Stimulated activated CD4-positive, alpha-beta T cell treated with anti-CD3 and anti-CD28 coated beads, Interleukin-15, amount 100 ng/mL, for 48 hours (primary cell): ENCODE measurements at regions not wholly inside any gene's neighbourhood (a gene's known extent, or its start where the extent isn't known, plus 50 kb on each side); places are given as distances from the start of the nearest gene placed in this dataset.

Experiments used
- DNase-seq, 2 donors: peaks; one replicate each; pipeline ENCODE4 v3.0.0-alpha.2; 2020; ENCODE audit warnings: low read depth in 2 of 2

DNA sequence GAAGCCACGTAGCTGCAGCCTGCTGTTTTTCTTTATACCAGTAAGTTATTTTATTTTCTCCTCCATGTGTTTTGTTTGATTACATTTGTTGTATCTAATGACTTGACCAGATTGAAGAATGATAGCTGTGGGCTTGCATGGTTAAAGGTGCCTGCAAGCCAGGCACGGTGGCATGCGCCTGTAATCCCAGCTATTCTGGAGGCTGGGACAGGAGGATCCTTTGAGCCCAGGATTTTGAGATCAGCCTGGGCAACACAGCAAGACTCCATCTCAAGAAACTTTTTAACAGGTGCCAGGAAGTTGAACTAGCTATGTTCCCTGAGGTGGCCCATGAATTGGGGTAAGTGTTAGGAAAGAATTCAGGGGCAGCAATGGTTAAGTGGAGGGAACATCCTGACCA is 179.4 kb downstream of the IRS1 start:
- DNase-seq = no peak

DNA sequence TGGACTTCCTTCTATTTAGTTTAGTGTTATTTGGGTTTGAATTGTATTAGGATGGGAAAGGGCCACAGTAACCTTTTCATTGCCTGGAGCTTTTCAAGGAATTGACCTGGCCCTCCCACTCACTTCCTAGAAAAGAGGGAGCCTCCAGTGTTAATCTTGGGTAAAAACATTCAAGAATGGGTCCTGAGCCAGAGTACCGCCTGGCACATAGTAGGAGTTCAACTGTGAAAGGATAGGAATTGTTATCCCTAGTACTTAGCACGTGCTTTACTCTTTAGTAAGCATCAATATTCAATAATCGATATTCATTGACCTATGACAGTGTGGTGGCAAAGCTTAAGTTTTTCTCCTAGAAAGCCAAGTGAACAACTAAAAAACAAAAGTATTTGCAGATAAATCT is 179.9 kb downstream of the IRS1 start:
- DNase-seq = no peak

DNA sequence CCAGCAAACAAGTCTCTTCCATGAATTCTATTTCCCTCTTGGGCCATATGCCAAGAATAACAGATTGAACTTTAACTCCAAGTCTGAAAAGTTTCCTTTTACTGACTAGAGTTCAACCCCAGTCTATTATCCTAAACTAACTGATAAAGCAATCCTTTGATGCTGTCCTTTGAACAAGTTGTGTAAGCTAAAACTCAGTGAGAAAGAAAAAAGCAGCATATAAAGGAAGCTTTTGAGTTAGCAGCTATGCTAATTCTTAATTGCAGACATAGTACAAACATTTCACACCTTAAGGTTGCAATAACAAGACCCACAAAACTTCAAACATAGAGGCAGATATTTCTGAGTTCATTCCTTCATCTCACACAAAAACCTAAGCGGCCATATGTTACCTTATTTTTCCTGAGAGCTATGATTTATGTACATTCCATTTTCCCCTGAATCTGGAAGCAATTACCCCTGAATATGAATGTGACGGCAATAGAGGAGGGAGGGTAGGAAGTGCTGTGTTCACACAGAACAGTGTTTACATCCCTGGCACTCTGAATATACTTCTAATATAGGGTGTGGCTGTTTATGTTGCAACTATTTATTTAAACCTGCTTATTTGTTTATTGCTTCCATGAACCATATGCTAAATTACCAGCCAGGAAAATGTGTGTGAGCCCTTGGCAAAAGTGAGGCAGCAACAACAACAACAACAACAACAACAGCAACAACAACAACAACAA is 180.6 kb downstream of the IRS1 start:
- no peak for DNase-seq

DNA sequence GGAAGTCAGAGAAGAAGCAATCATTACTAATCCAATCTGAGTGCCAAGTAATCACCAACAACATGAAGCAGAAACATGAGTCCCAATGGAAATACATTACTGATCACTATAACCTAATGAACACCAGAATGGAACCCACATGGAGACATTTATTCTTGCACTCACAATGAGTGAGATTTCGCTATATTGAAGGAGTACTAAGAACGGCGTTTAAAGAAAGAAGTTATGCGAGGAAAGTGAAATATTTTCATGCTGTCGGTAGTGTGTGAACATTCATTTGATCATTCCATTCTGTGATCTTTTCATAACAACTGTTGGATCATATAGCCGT is 181.1 kb downstream of the IRS1 start:
- DNase-seq = no peak

DNA sequence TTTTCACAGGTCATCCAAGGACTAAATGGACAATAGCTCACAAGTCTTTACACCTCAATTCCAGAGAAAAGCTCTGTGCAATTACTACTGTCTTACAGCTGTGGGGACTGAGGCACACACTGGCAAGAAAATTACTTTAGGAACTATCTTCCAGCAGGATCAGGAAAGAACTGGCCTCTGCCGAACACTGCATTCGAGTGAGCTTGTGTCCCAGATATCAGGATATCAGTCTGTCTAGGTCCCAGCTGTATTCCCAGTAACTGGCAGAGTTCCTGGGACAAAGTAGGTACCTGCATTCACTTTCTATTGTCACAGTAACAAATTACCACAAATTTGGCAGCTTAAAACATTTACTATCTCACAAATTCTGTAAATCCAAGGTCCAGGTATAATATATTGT is 183.7 kb downstream of the IRS1 start:
- DNase-seq = no peak

DNA sequence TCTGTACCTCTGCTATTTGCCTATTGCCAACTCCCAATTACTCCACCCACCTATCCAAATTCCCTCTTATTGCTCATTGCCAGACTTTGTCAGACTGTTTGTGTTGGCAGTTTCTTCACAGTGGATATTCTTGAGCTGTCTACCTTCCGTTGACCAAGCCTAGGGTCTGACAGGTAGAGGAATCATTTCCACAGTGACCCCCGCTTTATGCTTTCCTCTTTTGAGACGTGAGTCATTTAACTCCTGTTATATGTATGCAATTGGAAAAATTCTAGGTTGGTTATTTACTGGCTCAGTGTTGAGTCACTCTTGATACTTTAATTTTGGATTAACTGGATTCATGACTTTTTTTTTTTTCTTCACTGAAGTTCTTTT is 187.7 kb downstream of the IRS1 start:
- DNase-seq = no peak

DNA sequence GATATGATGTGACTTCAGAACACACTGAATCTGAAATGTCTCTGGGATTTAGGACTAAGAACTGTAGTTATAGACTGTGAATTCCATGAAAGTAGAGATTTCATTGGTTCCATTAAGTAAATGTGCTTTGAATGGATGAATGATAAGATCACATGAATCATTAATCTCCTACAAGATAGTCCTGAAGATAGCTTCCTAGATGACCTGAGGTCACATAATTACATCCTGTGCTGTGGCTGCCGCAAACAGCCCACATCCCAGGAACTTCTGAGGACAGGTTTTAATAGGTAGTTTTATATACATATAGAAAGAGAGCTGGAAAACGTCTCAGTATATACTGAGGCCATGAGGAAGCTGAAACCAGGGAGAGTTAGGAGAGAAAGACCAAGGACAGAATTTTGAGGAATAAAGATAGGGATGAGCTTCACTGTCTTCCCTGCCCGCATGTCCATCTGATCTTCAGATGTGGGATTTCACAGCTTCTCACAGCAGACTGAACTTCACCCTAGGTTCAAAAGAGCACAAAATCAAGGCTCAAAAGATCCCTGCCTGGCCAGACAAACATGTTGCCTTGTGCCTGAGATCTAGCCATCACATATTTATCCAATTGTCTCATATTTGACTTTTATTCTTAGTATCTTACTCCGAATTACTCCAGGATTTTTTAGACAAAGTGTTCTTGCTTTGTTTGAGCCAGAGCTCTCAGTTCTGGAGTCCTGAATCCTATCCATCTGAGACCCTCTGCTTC is 188.2 kb downstream of the IRS1 start:
- no peak for DNase-seq

DNA sequence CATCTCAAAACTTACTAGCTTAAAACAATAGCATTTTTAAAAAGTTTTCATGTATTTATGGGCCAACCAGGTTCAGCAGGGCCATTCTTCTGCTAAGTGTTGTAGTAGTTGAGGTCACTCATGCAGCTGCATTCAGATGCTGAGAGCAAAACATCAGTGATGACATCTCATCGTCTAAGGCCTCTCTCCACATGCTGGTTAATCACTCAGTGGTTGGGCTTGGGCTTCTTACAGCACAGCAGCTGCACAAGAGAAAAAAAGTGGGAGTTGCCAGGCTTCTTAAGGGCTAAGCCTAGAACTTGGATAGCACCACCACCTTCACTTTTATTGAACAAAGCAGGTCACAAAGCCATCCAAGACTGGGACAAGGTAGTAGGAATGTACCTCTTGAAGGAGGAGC is 190.3 kb downstream of the IRS1 start:
- no peak for DNase-seq

DNA sequence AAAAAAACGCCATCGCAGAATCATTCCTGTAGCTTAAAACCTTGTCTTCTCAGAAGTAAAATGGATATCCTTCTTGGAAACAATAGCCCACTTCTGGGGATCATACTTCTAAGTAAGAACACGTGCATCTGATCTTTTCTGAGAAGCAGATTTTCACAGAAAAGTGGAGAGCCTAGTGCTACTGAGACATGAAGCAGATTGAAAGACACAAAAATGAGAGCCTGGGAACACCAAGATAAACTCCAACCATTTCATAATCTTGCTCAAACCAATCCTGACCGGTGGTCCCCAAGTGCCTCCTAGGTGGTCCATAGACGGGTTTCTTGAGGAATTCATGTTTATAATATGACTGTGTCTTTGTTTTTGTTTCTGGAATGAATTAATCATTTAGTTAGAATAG is 191.2 kb downstream of the IRS1 start:
- no peak for DNase-seq

DNA sequence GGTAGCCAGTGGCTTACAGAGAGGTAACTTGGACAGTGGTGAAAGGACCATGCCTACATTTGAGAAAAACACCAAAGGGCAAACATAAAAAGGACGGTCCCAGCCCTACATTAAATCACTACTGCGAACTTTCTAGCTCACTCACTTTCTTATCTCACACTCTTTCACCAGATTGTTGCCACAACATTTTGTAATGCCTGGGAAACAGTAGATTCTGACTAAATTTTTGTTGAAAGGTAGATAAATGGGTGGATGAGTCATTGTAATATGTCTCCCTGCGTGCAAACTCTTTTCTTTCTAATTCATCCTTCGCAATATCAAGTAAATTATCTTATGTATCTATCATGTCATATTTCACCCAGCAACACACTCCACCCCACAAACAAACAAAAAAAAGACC is 192.2 kb downstream of the IRS1 start:
- no peak for DNase-seq

DNA sequence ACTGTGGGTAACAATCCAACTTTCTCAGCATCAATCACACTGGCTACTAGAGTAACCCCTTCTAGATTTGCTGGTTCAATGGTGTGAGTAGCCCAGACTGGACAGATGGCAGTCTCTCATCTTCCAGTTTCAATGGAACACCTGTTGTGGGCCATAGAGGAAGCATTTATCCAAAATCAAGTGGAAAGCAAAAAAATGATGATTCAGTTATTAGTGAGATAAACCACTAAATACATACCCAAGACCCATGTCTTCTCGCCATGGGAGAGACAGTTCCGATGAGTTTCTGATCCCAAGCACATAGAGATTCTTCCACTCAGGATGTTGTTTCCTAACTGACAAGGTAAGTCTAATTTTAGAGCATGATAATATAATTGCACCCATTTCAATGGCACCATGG is 194.0 kb downstream of the IRS1 start:
- no peak for DNase-seq

DNA sequence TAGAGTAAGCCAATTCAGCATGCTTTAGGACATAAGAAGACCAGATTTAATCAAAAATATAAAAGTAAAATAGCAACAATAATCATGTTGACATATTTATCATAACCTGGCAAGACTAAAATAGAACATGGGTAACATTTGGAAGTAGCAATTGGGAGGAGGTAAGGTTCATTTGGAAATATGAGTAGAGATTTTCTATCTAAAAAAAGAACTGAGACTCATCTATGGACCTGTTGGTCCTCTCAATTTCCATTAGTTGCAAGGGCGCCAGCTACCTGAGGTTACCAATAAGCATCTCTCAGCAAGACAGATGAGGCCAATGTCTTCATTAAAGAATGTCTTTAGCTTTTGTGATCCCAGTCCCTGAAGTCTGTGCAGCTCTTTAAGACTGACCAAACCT is 196.0 kb downstream of the IRS1 start:
- DNase-seq = no peak

DNA sequence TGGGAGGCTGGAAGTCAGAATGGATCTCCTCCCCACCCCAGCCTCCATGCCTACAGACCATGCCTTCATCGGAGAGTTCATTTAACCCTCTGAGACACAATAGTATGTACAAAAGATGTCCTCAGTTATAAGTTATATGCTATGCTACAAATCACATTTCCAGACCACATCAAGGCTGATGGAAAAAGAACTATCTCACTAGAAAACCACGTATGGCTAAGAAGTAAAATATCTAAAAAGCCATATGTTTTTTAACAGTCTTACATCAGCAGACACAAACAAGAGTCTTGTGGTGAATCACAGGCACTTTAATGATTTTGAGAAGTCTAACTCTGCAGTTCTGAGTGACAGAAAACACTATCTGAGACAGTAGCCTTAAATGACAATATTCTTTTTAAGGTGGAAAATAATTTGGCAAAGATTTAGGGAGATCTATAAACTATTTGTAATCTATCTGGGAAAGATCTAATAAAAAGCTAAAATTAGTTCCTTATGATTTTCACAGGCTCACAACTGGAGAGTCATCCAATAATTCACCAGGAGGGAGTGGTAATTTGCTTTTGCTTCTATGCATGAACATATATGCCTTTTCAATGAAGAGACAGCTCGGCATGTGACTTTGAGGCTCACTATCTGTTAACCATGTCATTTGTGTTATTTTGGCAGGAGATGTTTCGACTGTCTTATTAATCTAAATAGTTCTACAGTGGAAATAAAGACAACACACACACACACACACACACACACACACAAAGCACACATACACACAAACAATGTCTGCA is 197.5 kb downstream of the IRS1 start:
- DNase-seq = no peak

DNA sequence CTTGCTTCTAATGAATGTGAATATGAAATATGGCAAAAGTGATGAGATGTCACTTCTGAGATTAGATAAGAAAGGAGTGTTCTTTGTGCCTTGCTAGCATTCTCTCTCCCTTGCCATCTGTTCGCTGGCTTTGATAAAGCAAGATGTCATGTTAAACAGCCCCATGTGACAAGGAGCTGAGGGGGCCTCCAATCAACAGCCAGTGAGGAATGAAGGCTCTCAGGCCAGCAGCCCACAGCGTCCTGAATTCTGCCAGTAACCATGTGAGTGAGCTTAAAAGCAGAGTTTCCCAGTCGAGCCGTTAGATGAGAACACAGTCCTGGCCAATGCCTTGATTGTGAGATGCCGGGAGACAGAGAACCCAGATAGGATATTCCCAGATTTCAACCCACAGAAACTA is 198.8 kb downstream of the IRS1 start:
- no peak for DNase-seq

DNA sequence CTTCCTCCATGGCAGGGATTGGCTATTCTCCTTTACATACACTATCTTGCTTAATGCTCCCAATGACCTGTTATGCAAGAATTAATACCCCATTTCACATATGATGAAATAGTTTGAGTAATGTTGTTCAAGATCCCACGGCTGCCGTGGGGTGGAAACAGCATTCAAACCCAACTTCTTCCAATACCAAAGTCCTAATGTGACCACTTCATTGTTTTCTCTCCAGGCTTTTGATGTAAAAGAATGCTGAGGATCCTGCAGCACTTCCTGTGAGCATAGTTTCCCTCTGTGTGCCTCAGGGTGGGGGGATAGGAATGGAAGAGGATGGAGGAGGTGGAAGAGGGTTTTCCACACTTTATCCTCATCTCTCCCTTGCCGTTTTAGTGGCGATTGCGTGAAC is 199.4 kb downstream of the IRS1 start:
- no peak for DNase-seq

DNA sequence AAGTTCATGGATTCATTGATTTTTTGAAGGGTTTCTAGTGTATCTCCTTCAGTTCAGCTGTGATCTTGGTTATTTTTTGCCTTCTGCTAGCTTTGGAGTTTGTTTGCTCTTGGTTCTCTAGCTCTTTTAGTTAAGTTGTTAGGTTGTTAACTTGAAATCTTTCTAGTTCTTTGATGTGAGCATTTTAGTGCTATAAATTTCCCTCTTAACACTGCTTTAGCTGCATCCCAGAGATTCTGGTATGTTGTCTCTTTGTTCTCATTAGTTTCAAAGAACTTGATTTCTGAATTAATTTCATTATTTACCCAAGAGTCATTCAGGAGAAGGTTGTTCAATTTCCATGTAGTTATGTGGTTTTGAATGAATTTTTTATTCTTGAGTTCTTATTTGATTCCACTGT is 210.6 kb downstream of the IRS1 start:
- no peak for DNase-seq

DNA sequence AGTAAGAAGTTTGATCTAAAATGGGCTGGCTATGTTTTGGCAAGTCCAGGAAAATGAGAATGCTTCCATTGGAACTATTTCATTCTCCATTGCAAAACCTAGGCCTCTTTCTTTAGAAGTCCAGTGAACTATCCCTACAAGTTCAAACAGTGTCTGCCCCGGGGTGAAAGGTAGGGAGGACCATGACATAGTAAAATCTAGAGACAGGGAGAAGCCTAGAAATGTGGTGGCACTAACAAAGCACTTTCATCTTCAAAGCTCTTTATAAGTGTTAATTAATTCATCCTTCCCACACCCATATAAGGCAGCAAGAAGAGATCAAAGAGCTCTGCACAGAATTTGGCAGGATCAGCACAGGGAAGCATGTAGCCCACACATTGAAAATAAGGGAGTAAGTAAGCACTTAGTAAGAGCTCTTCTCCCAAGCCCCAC is 214.5 kb downstream of the IRS1 start:
- DNase-seq = no peak

DNA sequence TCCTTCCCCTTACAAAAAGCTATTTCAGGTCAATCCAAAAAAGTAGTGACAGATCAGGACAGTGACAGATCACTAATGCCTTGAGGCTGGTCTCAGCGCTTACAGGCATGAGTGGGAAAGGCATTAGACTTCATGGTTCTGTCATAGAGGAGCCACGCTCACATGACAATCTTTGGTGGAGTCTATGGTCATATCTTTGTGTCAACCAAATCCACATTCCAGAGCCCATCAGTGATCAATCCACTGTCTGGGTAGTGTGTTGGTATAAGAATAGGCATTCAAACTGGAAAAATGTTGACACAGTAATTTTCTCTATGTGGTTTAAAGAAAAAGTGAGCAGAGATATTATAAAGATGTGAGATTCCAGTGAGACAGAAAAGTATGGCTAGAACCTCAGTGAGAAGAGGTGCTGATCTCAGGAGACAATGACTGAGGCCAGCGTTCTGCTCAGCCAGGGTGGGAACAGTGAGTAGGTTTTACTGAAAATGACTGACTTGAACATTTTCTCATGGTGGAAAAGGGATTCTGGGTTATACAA is 215.0 kb downstream of the IRS1 start:
- DNase-seq = no peak

DNA sequence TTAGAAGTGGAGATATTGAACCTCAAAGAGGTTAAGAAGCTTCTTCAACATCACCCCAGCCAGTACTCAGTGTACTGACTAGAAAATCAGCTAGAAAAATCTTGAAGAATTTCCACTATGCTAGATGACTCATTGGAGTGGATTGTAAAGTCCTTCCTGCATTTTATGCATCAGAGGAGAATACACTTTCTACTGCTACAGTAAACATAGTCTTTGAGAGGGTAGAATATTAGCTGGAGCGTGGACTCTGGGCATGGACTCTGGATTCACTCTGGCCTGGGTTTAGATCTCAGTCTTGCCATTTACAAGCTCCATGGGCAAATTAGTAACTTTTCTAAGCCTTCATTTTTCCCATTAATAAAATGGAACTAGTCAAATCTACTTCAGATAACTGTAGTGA is 215.9 kb downstream of the IRS1 start:
- no peak for DNase-seq

DNA sequence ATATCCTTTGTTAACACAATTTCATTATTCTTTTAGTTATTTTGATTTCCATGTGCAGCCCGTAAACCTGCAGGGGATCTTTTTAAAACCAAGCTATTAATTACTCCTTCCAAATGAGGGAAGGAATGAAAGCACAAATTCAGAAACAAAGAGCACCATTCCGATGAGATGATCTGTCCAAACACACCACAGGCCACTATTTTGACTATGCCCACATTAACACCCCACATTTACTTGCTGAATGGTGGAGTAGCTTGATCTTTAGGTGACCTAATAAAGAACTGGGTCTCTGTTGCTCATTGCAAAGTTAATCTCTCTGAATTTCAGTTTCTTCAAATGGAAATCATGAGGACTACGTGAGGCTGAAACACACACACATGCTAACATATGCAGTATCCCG is 218.0 kb downstream of the IRS1 start:
- DNase-seq = no peak

DNA sequence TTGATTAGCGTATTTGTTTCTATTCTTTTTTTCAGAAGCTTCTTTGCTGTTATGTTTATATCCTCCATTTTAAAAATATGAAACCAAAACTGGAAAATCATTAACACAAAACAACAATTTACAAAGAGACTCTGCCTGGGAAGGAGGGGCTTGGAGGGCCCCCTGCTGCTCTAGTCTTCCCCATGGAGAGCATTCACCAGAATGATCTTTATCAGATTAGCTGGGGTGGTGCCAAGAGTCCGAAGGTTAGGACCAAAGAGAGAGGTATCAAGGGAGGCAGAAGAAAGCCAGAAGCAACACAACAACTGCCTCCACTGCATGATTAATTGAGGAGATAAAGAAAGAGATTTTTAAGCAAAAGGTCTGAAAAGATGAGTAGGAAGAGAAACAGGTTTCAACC is 218.6 kb downstream of the IRS1 start:
- no peak for DNase-seq

DNA sequence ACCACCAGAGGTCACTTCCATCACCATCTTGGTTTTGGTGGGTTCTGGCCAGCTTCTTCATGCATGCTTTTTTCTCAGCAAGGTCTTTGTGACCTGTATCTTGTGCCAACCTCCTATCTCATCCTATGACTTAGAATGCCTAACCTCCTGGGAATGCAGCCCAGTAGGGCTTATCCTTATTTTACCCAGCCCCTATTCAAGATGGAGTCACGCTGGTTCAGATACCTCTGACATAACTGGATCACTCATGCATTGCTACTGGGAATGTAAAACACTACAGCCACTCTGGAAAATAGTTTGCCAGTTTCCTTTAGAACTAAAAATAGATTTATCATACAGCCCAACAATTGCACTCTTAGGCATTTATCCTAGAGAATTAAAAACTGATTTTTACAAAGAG is 219.2 kb downstream of the IRS1 start:
- DNase-seq = no peak

DNA sequence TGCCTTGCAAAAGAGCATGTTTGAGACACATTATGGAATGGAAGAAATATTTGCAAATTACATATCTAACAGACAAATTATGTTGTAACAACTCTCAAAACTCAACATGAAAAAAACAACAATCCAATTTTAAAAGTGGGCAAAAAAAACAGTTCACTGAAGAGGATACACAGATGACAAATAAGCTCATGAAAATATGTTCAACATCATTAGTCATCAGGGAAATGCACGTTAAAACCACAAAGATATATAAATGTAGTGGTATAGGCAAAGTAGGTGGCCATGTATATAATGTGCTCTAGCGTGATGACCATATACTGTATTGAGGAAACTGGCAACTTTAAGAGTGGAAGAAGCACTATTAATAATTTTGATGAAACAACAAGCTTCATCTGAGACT is 220.1 kb downstream of the IRS1 start:
- DNase-seq = no peak
